Globus pallidus (tissue), 1 donor: ENCODE measurements at regions not wholly inside any gene's neighbourhood (a gene's known extent, or its start where the extent isn't known, plus 50 kb on each side); places are given as distances from the start of the nearest gene placed in this dataset.

Experiments
- DNase-seq: peaks from one replicate; pipeline ENCODE4 v3.0.0-alpha.2; 2015; ENCODE audit warnings: low spot score

DNA sequence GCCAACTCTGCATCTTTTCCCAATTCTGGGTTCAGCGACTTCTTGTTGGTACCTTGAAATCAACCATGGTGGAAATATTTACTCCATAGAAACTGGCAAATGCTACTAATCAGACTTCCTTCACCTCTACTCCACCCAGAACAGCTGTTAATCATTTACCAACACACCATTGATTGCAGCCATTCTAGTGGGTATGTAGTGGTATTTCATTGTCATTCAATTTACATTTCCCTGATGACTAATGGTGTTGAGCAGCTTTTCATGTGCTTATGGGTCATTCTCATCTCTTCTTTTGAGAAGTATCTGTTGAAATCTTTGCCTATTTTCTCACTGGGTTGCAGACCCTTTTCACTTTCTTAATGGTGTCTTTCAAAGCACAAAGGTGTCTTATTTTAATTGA lies 122.4 kb upstream of the MSX2 start:
- no peak for DNase-seq

DNA sequence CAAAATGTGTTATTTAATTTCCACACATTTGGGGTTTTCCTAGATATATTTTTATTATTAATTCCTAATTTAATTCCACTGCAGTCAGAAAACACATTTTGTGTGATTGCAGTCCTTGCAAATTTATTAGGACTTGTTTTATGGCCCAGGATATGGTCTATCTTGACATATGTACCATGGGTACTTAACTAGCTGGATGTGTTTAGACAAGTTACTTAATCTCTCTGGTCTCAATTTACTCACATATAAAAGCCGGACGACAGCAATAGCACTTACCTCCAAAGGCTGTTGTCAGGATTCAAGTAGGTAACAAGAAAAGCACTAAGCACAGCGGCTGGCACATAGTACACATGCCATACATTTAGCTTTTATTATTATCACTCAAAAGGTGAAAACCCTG lies 118.2 kb upstream of the MSX2 start:
- DNase-seq, result no peak

DNA sequence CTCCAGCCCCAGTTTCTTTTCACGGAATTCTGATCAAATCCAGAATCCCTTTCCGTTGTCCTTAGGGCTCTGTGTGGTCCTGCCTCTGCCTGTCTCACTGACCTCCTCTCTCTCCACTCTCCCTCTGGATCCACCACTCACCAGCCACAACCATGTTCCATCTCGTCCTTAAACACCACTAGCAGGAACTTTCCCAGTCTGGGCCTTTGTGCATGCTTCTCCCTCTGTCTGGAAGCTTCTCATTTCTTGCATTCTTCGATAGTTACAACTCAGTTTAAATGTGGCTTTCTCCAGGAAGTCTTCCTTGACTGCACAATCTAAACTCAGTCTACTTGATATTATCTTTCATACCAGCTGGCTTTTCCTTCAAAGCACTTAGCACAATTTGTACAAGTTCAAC lies 117.7 kb upstream of the MSX2 start:
- no peak for DNase-seq

DNA sequence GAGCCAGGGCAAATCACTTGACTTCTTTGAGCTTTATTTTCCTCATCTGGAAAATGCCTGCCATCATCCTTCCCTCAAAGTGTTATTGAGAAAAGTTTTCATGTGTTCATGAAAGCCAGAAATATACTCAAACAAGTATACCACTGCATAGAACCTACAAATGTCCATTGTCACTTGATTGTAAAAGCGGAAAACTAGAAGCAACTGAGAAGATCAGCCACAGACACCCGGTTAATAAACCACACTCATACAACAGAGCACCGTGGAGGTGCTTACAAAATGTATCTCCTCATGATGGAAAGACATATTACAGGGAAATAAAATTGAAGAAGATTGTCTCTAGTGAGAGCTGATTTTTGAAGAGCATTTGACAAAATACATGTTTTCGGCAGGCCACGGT lies 117.2 kb upstream of the MSX2 start:
- DNase-seq, result no peak

DNA sequence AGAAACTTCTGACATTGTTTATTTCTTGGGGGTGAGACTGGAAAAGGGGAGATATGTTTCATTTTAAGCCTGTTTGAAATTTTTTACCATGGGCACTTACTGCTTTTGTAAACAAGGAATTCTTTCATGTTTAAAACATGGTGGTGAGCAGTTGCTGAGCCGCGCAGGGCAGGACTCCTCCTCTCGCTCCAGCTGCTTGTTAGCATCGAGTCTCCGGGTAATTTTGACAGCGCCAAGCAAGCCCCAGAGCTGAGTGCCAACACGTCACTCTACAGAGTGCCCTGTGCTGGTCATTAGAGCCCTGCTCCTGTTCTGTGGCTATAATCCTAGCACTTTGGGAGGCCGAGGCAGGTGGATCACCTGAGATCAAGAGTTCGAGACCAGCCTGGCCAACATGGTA lies 116.5 kb upstream of the MSX2 start:
- no peak for DNase-seq

DNA sequence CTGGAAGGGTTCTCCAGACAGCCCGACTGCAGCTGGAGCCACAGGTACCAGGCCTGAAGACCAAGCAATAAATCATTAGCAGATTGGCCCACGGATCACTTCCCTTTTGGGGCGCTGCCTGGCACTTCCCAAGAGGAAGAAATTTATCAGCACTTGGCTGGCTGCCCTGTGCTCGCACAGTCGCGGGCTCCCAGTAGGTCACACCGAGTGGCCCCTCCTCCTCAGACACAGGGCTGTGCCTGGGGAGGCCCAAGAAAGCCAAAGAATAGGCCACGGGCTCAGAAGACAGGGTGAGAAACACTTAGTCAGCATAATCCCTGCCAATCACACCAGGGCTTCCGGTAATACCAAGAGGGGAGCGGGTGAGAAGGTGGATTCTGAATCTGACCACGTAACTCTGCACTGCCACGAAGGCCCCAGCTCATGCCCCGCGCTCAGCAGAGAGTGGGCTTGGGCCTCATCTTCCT lies 115.7 kb upstream of the MSX2 start:
- peak; percentile 18 for DNase-seq

DNA sequence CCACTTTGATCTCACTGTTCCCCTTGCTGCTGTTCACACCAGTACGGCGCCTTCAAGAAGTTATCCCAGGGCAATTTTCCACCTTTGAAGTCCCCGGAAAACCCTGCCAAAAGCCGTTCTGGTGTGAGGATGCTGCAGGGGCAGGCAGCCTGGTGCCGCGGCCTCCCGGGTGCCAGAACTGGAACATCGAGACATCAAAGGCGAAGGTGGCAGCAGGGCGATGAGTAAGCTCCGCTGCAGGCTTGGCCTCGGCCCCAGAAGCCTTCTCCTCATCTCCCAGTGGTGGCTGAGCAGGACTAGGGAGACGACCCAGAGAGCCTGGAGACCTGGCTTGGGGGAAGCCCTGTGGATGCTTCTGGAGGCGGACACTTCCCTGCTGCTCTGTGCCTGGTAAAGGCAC lies 115.3 kb upstream of the MSX2 start:
- no peak for DNase-seq

DNA sequence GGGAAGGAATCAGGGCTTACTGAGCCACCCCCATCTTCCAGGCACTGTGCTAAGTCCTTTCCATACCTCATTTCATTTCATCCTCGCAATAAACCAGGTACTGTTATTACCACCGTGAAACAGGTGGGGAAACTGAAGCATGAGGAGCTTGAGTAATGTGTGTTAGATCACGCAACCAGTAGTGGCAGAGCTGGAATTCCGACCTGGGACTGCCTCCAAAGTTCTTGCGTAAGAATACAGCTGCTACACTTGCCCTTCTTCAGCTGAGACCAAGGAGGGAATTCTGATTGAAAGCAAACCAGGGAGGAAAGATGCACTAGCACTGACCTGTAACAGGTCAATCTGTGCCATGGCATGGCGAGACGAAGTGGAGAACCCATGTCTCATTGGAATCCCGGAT lies 113.4 kb upstream of the MSX2 start:
- no peak for DNase-seq

DNA sequence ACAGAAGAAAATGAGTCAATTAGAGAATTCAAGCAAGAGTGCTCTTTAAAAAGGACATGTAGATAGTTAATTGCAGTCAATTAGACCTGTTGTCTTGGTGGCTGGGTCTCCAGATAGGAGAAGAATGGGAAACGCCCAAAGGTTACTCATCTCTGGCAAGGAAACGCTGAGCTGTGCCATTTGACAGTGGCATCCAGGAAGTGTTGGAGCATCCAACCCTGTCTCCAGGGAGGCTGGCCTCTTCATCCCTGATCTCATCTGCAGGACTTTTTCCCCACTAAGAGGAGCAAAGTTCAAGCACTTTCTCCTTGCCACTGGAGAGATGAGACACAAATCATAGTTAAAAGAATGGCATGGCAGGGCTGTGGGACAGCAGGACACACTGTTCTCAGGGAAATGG lies 111.7 kb upstream of the MSX2 start:
- DNase-seq, result no peak

DNA sequence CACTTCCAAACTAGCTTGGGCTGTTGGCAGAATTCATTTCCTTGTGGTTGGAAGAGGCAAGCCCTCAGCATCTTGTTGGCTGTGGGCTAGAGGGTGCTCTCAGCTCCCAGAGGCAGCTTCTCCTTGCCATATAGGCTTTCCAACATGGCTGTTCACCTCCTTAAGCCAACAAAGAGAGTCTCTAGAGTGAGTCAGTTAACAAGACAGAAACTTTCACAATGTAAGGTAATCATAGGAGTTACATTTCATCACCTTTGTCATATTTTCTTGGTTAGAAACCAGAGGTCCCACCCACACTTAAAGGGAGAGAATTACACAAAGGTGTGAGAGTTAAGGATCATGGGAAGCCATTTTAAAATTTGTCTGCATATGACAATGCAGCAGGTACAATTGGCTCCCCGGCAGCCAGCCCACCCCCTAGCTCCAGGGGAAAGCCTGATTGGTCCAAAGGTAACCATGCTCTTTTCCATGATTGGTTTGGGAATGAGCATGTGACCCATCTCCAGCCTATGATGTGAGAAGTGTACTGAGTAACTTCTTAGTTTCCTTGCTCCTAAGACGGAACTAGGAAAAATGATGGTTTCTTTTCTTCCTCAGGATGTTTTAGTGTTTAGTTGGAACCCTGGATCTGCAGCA lies 109.8 kb upstream of the MSX2 start:
- DNase-seq, result no peak

DNA sequence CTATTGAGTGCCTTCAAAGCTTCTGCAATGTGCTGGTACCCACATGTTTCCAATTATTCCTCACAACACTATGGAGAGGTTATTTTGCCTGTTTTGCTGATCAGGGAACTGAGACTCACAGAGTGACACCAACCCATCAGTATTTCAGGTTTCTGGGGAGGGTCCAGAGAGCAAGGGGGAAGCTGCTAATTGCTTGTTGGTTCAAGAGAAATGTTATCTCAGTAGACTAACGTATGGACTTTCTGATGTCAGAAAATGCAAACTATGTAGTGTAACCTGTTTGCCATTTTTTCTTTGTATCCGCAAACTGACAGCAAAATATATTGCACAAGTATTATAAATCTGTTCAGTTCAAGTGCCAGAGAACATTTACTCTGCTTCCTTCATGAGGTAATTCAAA lies 108.3 kb upstream of the MSX2 start:
- no peak for DNase-seq

DNA sequence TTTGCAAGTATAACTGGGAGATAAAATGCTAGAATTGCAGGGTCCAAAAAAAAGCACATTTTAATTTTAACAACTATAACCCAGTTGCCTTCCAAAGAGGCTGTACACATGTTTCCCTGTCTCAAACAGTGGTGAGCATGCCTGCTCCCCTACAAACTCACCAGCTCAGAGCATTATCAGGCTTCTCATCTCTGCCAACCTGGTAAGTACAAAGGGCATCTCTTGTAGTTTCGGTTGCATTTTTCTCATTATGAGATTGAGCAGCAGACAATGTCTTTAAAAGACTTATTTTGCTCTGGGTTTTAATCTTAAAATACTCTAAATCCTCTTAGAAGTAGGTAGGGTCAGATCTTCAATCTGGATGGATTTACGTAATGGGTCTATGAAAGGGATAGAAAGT lies 107.1 kb upstream of the MSX2 start:
- DNase-seq, result no peak

DNA sequence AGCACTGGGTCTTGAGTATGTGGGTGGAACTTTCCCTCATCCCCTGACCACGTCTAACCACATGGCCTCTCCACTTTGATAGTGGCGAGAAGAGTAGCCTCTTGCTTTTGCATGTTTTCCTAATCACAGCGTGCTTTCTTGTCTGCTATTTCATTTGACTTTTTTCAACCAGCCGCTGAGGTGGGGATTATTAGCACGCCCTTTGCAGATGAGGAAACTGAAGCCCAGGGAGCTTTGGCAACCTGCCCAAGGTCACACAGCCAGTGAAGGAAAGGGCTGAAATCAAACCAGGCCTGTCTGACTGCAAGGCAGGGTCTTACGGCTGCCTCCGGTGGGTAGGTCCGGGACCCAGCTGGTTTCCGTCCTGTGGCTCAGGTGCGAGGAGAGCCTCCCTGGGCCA lies 106.5 kb upstream of the MSX2 start:
- no peak for DNase-seq

DNA sequence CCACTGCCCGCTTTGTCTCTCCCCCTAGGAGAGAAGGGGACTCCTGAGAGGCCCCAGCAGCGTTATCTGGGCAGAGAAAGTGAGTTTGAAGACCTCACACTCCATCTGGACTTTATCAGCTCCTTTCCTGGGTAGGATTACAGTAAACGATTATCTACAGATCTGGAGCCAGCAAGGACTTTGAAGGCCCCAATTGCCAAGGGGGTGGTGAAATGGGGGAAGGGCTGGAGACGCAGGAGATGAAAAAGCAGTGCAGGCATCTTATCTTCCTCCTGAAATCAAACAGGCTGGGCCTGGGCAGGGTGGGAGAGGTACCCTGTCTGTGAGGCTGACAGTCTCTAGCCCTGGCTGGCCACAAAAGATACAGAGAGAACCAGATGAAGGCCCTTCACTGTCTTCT lies 105.8 kb upstream of the MSX2 start:
- no peak for DNase-seq

DNA sequence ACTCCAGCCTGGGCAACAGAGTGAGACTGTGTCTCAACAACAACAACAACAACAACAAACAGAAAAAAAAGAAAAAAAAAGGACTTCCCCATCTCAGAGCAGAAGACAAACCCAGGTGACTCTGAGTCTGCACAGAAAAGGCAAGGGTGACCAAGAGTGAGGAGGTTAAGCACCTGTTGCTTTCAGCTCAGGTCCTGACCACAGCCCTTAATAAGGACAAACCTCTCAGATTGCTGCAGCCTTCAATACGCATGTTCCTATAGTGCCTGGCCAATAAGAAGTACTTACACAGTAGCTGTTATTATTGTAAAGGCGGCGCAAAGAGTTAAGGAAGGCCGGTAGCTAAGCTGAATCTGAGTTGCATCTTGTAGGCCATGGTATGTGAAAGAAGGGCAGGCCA lies 102.3 kb upstream of the MSX2 start:
- no peak for DNase-seq

DNA sequence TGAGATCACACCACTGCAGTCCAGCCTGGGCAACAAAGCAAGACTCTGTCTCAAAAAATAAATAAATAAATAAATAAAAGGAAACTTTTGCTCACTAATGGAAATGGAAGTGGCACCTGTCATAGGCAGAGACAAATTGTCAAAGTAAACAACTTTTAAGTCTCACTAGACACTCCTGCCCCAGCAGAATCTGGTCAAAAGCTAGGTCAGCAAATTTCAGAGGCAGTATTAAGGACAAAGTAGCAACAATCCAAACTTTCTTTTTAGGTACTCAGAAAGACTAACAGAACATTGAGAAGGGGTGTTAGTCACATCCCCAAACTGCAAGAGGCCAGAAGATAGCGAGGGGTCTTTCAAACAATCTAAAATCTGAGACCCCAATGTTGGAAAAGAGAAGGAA lies 101.4 kb upstream of the MSX2 start:
- DNase-seq, result no peak

DNA sequence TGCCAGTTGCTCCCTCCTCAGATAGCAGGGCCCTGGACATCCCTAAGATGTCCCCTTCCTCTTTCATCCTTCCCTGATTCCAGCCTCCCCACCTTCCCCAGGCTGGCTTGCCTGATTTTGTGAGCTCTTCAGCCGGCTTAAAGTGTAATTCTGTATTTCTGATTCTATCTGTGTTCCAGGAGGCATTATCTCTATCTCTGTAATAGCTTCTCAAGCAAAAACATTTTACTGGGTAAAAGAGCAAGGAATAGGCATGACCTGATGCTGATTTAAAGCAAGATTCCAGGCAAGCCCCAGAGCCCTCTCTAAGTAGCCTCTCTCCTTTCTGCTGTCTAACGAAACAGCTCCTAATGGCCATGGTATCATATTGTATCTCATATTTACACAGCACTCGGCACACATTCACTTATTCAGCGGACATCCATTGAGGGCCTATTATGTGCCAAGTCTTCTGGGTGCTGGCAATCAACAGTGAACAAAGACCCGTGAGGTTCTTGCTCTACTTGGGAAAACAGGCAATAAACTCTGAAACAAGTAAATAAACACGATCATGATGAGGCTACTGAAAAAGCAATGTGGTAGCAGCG lies 100.9 kb upstream of the MSX2 start:
- no peak for DNase-seq

DNA sequence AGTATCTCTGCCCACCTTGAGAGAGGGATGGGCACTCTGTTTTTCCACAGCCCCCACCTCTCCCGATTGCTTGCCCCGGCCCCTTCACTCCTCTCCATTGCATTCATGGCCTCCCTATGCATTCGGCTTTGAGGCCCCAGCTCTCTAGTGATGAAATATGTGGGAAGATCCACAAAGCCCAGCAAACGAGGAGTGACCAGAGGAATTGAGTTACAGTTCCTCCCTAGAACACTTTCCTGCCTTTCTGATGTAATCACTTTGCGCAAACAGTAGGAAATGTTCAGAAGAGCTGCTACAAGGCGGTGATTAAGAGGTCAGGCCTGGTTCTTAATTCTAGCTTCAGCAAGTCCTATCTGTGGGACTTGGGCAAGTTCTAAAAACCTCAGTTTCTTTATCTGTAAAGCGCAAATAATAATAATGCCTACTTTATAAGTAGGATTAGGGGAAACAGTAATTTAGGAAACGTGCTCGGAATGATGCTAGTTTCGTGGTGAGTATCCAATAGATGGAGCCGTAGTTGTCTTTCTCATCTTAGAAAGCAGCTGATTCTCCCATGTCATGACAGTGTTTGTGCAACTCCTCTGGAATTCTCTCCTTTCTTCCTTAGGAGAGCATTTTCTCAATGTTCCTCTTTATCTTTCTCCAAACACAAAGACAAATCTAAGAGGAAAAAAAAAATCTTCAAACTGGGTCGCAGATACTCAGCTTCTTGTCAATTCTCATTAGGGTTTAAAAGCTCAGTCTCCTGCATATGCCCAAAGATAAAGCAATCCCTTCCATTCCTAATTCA lies 99.5 kb upstream of the MSX2 start:
- no peak for DNase-seq

DNA sequence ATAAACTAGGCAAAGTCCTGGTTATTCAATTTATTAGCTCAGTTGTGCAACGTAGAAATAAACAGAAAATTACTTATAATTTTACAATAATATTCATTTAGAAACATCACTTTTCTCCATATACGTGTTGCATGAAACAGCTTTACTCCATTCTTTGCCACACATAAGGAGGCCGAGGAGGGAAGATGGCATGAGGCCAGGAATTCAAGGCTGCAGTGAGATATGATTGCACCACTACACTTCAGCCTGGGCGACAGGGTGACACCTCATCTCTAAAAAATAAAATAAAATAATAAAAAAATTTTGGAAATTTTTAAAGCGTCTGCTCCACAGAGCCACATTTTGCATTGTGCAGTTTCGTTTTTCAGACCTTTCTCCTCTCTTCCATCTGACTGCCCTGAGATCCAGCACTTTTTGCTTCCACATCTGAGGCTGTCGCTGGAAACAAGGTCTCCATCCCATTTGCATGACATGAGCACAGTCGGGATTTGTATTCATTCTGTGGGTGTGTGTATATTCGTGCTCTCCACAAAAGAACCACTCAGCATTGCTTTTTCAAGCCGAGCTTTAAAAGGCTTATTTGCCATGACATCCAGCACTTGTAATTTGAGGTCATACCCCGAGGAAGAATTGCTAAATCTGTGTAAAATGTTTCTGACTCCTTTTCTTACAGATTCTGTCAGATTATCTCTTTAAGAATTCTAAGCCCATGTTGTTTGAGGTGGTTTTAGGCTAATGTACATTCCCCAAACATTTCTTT lies 98.6 kb upstream of the MSX2 start:
- peak; percentile 1 for DNase-seq

DNA sequence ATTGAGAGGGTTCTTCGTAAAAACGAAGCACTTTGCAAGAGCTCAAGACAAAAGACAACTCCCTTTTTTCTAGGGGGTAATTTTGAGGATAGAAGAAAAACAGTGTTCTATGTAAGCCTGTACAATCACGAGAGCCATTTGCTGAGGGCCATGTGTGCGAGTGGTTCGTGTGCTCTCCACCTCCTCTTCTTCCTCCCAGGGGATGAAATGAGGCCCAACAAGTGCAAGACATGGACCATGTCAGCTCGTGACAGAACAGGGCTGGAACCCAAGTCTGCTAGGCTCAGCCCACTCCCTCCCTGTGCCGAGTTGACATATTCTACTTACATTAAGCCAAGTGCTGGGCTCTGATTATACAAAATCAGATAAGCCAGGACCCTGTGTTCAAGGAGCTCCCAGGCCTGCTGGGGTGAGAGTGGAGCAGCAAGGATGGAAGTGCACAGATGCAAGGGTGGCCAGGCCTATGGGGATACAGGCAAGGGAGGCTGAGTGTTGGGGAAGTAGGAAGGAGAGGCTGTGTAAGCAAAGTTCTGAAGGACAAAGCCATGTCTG lies 97.9 kb upstream of the MSX2 start:
- no peak for DNase-seq

DNA sequence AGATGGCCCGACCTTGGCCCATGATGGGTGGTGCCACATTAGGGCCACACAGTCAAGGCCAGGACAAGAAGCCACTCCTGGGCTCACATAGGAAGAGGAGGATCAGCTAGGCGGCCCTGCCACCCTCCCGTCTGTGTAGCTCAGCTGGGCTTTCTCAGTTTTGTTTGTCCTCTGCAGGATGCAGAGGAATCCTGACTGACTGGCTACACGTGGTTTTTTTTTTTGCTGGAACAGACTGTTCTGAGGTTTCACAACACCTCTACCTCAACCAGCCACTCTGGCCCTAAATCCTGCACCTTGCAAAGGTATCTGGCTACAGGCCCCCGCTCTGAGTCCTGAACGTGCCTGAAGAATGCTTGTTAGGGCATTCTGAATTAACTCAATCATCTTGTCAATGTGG lies 88.3 kb upstream of the MSX2 start:
- DNase-seq, result no peak

DNA sequence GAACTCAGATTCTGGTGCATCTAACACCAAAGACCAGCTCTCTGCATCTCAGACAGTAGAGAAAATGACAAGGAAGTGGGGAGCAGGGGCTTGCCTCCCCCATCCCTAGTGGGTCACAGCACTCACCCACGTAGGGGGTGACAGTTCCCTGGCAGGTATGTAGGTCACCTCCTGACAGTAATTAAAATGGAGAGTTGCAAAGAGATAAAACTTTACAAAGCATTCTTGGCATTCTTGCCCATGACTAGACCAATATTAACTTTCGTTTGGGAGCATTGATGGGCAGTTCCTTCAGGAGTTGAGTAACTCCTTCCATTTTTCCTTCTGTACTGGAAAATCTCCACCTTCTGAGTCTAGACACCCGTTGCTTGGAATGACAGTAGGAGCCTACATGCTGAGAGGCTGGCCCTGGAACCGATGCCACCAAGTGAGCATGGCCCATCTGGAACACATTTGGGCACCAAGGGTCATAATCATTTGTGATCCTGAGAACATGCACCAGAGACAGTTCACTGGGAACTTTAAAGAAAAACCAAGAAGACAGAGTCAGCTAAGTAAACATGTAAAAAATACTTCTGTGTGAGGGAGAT lies 81.5 kb upstream of the MSX2 start:
- no peak for DNase-seq
